Right lung (tissue), 2 donors: ENCODE measurements at regions not wholly inside any gene's neighbourhood (a gene's known extent, or its start where the extent isn't known, plus 50 kb on each side); places are given as distances from the start of the nearest gene placed in this dataset.

Experiments used
- DNase-seq, 2 donors: peaks; one replicate each; pipeline ENCODE4 v3.0.0-alpha.2; 2013

DNA sequence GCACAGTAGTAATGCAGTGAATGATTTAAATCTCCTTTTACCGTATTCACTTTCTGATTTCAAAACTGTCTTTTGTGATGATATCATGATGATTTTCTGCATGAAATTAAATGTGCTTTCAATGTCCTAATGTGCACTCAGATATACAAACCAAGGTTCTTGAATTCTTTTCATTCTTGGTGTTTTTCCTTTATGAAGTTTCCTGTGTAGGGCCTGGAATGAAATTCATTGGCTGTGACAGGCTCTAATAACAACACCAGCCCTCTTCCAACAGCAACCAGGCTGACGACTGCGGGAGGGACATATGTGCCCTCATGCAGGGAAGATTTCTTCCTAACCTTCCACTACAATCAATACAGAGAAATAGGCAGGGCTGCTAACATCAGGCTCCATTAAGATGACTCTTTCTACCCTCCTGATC lies 1052.0 kb downstream of the DIAPH3 start:
- DNase-seq: no peak

DNA sequence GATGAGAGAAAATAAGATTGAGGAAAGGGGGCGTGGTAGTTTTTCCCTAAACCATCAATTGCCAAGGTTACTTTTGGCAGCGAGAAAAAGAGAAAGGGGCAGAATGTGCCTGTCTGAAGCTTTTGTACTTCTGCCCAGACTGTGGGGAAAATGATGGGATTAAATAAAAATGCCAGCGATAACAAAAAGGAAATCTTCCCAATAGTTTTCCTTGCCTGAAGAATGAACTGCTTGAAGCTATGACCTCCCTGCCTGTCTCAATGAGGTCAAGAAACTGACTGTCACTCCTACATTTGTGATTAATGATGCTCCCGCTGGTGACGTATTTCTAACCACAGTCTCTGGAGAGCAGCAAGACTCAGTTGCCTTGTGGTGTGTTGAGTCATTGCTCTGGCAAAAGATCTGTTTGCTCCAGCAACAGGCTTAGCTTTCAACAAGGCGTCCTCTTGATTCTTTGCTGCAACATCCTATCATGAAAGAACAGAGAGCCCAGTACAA lies 1051.5 kb downstream of the DIAPH3 start:
- no peak for DNase-seq

DNA sequence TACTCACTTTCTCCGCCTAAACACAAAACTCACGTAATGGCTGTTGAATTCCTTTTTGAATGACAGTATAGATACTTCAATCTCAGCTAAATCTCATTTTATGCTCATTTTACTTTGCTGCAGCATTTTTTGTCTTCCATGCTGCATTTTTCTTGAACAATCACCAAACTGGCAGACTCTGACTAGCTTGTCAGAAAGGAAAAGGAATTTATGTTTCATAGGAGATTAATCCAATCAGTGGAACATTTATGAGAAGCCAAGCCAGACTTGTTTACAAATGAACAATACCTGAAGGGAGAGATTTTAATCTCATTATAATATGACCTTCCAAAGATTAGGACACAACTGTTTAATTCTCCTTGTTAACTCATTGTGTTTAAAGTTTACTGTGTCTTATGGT lies 1044.3 kb downstream of the DIAPH3 start:
- no peak for DNase-seq

DNA sequence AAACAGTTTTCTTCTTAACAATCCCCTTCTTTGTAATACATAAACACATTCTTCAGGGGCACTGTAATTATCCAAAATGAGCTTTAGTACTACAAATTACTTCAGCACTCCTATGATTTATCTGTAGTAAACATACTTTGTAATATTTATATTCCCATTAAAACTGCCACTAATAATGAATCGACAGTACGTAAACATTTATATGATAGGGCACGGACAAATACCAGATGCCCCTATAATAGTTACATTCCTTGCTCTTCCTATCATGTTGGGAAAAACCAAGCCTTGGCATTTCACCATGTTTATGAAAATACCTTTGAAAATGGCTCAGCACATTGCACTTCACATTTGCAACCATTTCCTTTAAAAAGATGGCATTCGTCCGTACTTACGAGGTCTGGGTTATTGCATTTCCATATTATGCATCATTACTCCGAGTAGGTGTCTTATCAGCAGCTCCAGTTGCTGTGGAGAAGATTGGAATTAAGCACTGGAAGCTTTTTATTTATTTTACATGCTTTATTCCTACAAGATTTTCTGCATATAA lies 1043.4 kb downstream of the DIAPH3 start:
- DNase-seq: no peak

DNA sequence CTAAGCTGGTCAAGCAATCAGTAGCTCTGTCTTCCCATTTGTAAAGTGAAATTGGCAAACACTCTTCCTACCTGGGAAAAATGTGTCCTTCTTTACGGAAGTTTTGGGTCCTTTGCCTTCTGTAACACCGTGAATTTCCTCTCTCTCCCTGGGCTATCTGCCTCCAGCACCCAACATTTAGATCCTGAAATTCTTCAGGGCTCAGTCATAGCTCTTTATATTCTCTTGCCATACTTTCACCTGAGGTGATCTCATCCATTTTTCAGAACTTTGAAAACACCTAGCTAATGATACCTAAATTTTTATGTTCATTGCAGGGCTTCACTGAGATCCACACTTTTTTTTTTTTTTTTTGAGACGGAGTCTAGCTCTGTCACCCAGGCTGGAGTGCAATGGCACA lies 1042.2 kb downstream of the DIAPH3 start:
- no peak for DNase-seq

DNA sequence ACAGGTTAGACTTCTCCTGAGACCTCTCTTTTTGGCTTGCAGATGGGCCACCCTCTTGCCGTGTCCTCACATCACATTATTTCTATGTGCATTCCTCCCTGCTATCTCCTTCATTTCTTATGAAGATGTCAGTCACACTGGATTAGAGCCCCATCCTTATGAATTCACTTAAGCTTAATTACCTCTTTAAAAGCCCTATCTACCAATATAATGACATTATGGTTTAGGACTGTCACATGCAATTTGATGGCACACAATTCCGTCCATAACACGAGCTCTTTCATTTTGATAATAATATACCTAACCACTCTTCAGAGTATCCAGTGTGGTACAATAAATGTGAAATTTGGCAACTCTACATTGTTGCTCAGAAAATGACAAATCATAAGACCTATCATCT lies 1037.3 kb downstream of the DIAPH3 start:
- DNase-seq: no peak

DNA sequence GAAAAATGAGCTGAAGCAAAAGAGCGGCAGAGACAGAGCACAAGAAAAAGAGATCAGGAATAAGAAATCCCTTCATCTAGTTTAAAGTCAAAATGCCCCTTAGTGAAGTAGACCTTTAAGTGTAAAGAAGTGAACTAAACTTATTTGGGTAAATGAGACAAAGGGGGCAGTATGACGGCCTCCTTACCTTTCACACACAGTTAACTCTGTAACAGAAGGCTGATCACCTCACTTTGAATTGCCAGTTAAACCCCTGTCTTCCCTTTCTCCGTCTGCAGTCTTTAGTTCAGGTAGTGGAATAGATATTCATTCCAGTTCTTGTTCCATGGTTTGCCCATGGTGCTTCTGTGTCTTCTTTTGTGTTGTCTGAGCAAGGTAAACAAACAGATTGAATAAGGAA lies 1029.8 kb downstream of the DIAPH3 start:
- DNase-seq: no peak

DNA sequence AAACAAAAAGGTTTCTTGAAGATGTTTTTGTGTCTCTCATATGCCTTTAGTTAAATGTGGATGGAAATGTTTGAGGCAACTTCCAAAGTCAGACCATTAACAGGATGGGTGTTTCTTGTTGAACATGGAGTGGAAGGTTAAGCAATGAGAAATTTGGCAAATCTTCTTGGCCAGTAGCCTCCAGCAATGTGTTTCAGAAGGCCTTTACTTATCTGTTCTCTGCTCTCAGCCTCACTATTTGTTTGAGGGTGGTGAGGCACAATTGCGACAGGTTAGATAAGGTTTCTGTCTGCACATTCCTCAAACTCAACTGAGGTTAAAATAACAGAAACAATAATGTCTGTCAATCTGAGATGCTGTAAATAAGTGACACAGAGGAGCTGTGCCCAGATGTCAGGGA lies 1019.0 kb downstream of the DIAPH3 start:
- DNase-seq: no peak

DNA sequence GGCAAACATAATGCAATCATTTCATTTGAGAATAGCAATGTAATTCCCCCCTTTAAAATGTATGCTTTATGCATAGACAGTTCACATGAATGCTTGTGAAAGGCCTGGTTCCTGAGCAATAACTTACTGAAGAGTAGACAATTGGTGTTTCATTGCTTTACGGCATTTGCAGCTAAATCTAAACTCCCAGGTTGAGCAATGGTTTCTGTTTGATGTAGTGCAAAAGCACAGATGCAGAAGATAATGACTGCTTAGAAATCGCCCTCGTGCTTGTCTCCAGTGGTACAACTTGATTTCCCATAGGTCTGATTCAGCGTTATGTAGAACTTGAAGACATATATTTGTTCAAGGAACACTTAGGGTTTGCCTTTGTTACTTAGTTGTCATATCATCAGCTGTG lies 1018.3 kb downstream of the DIAPH3 start:
- DNase-seq: no peak

DNA sequence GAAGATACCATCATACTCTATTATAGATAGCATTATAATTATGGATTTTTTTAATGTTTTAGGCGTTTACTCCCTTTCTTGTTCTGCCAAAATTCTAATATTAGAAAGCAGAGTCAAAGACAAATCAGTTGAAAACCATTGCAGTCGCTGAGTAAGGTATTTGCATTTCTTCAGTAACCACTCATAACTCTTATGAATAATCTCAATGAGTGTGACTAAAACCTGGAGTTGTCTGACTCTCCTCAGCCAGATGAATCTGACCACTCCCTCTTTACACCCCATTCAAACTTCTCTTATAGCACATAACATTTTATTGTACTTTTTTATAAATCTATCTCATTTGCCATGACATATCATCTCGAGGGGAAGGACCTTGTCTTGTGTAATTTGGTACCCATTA lies 1006.5 kb downstream of the DIAPH3 start:
- no peak for DNase-seq

DNA sequence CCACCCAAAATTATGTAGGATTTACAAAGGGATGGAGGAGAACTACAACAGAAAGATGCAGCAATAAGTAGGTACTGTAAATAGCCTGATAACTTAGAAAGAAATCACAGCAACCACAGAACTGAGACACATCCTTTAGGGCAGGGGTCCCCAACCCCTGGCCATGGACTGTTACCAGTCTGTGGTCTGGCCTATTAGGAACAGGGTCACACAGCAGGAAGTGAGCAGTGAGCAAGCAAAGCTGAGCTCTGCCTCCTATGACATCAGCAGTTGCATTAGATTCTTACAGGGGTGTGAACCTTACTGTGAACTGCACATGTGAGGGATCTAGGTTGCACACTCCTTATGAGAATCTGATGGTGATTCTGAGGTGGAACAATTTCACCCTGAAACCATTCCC lies 997.6 kb downstream of the DIAPH3 start:
- DNase-seq: no peak

DNA sequence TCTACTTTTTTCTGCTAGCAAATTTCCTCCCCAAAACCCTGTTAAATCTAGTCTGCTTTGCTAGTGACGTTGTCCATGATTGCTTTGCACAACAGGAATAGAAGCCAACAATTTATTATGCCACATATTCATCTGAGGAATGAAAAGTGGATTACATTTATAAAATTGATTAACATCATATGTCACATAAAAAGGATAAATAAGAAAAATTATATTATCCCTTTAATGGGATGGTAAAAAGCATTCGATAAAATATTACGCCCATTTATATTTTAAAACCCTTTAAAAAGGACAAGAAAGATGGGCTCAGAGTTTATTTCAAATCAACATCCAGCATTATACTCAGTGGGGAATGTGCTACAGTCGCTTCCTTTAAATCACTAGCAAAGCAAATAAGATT lies 991.7 kb downstream of the DIAPH3 start:
- DNase-seq: no peak

DNA sequence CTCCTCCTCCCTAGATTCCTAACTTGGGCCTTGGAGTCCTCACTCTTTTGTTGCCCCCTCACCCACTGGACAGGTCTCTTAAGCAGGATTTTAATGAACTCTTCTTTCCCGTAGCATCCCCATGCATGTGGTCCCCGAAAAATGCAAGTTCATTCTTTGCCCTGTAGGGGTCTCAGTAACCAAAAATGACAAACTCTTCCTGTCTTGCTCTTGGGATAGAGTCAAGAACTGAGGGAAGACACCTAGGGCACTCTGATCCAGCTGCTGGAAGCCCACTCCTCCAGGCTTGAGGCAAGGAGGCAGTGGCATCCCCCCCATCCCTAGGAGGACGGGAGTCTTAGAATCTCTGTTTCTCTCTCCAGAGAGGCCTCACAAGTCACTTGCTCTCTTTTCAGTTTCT lies 987.0 kb downstream of the DIAPH3 start:
- no peak for DNase-seq

DNA sequence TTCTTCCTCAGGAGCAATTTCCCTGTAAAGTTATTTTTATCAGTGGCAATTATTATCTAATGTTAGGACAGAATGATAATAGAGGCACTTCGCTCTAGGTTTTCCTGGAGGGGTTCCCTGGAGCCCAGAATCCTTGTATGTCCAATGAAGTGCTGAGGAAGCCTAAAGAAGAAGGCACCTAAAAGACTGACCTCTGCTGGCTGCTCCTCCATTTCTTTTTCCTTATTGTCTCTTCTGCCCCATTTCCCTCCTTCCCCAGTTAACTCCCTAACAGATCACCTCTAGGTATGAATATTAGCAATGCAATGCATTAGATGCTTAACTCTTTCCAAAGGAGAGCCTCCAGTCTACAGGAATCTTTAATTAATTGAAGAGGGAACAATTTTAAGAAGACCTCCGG lies 985.4 kb downstream of the DIAPH3 start:
- DNase-seq: no peak

DNA sequence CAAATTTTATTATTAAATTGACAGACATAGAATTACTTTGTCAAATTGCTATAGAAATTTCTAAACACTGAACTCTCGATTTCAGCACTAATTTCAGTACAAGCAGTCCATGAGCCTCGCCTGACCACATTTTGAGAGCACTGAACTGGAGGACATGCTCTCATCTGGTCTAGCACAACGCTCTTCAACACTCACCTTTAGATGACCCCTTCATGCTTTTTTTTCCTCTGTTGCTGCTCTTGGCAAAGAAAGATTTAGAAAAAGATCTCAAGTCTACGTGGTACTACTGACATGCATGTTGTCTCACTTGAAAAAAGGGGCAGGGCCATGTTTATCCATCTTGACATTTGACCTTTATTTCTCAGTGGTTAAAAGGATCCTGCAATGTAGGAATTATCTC lies 981.5 kb downstream of the DIAPH3 start:
- DNase-seq: no peak

DNA sequence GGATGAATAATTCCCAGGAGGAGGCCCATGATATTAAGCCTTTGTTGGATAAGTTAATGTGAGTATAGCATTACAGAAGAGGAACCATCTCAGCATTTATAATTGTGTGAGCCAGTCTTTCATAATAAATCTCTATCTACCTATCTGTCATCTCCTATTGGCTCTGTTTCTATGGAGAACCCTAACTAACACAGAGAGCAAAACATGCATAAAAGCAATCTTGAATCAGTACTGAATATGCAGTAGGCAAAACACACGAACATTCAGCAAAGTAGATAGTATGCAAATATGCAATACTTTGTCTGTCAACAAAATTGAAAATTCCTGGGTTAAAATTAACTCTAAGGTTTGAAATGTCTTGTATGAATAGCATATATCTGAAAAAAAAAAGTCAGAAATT lies 966.3 kb downstream of the DIAPH3 start:
- no peak for DNase-seq

DNA sequence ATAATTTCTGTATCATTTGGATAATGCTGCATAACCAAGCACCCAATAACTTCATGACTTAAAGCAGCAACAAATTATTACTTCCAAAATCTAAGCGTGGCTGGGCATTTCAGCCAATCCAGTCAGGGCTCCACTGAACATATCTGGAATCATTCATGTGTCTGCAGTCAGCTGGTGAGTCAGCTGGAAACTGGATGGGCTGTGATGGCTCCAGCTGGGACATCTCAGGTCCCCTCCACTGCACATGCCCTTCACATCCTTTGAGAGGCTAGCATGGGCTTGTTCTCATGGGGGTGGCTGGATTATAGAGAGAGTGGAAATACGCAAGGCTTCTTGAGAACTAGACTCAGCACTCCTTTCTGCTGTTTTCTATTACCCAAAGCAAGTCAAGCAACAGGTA lies 961.9 kb downstream of the DIAPH3 start:
- DNase-seq: no peak

DNA sequence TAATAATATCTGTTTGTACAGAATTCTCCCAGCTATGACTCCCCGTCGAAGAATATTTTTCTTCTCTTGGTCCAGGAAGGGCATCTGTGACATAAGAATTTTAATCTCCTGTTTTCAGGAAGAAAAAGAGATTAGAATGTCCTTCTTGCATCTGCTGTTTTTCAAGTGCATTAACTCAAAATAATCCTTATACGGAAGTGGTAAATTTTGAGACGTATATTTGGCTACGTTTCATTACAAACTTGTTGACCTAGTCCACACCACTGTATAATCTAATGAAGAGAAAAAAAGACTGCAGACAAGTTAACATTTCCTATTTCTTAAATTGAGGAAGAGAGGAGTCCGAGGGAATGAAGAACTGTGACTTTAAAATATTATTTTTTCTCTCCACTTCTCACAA lies 959.9 kb downstream of the DIAPH3 start:
- DNase-seq: no peak

DNA sequence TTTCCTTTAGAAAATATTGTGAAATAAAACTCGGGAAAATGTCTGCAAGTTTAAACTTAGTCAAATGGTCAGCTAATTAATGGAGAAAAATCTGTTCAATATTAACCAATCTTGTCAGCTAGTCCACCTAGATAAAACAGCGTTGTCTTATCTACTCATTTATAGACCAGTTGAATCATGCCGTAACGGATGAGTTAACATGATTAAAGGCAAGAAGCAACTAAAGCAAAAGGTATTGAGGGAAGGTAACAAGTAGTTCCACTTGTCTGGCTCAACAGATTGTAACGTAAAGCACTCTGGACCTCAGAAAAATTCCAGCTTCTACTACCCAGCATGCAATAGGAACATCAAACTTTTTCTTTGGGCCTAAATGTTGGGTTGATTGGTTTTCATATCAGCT lies 958.2 kb downstream of the DIAPH3 start:
- no peak for DNase-seq

DNA sequence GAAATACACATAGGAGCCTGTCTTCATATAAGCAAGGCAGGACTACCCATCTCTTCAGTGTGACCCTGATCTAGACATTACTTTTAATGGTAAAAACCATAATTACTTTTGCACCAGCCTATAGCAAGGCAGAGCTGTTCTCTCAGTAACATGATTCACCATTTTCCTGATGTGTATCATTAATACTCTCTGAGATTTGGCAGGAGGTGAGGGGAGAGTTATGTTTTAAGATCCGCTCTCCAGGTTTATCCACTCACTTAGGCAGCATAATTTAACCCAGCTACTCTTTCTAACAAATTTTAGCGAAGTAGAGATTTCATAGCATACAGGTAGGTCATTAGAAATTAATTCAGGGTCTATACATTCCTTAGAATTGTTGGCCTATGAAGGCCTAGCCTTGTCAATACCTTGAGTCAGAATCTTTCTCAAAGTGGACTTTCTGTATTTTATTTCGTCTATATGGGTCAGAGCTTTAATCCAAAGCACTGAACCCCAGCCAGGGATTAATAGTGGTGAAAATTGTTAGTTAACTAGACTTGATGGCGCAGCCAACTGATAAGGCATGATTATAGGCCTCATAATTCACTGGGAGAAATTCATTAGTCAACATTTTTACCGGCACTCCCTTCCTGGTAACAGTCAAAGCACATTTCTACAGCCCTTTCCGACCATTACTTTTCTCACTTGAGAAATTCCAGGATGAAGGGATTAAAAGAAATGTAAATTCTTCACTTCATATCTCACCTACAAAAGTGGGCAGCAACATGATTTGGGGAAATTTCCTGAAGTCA lies 955.1 kb downstream of the DIAPH3 start:
- no peak for DNase-seq

DNA sequence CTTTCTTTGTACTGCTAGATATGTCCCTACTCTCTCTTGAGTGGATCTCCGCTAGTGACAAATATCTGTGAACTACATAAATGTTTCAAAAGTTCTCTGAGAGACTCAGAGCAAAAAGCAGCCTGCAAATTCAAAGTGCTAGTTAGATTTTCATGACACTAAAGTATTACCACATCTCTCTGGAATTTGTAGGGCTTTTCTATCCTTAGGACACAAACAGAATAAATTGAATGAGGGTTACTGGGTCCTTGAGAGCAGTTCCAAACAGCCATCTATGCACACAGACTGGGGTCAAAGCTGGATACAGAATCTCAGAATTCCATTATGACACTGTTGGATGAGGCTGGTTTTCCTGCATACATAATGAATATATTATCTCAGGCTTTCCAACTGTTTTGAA lies 953.2 kb downstream of the DIAPH3 start:
- DNase-seq: peak in 1 of 2 donors; percentile 8

DNA sequence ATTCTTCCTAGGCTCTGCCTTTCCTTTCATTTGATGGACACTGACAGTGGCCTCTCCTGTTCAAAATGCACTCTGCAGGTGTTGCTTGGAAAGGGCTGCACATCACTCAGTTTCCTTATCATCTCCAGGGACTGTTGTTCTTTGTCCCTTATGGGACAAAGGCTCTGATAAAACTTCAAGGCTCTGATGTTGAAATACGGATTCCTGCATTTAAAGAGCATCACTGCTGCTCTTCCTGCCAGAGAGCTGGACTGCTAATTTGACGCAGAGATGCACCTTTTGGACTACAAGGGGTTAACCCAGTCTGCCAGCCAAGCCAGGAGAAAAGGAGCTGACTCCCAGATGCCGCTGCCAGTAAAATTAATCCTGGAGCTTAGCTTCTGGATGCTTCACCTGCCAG lies 952.1 kb downstream of the DIAPH3 start:
- DNase-seq: no peak

DNA sequence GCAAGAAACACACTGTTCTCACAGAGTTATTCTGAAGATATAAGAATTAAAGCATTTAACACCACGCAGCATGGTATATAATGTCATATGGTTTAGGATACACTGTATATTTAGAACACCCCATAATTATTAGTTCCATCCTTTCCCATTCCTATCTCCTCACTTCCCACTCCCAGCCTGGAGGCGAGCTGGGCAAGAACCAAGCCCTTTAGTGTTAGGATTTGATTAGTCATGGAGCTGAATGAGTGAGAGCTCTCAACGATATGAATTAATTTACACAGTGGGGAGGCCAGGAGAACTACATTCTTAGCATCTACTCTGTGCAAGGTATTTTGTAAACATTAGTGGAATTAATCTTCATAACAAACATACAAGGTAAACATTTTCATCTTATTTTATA lies 934.3 kb downstream of the DIAPH3 start:
- DNase-seq: no peak

DNA sequence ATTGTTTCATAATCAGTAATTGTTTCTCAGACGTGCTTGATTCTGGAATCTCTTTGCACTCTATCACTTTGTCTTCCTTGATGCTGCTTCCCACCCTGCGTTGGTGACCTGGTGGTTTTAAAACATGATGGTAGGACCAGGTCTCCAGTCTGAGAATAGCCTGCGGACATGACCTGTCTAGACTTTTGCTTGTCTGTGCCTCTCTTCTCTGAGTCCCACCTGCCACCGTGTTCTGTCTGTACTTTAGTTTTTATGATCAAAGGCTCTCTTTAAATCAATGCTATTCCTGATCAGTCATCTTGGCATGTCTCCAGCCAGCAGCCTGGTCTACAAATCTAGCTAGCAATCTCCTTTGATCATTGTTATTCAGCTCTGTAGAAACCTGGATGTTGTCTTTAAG lies 933.9 kb downstream of the DIAPH3 start:
- DNase-seq: no peak
